SH-SY5Y (cell line): ENCODE measurements at regions not wholly inside any gene's neighbourhood (a gene's known extent, or its start where the extent isn't known, plus 50 kb on each side); places are given as distances from the start of the nearest gene placed in this dataset.

Experiments
- GATA2 ChIP-seq: IDR thresholded peaks from 2 replicates; pipeline ENCODE4 v1.6.1; 2011; ENCODE audit warnings: mild to moderate bottlenecking, low read depth, low read length
- GATA3 ChIP-seq: IDR thresholded peaks from 2 replicates; pipeline ENCODE4 v1.6.1; 2011; ENCODE audit warnings: low read depth, mild to moderate bottlenecking, low read length, moderate library complexity

GRCh38 chr14:89058697-89059096, 234.2 kb downstream of the TTC8 start:
- TF ChIP-seq GATA2 (no peak), GATA3 (no peak)
